GM19397 (cell line): ENCODE measurements at regions not wholly inside any gene's neighbourhood (a gene's known extent, or its start where the extent isn't known, plus 50 kb on each side); places are given as distances from the start of the nearest gene placed in this dataset.
"Not testable (repeated sequence)": the region's sequence is repeated elsewhere in the genome, so short reads cannot be mapped to it uniquely, and the experiment has no call there.

ENCODE experiments used
- ATAC-seq: cut with Tn5 transposase; IDR thresholded peaks from one replicate; pipeline ENCODE4 v1.9.1; 2021; ENCODE audit warnings: mild to moderate bottlenecking, moderate library complexity; ENCODE audit not compliant: unreplicated experiment

DNA sequence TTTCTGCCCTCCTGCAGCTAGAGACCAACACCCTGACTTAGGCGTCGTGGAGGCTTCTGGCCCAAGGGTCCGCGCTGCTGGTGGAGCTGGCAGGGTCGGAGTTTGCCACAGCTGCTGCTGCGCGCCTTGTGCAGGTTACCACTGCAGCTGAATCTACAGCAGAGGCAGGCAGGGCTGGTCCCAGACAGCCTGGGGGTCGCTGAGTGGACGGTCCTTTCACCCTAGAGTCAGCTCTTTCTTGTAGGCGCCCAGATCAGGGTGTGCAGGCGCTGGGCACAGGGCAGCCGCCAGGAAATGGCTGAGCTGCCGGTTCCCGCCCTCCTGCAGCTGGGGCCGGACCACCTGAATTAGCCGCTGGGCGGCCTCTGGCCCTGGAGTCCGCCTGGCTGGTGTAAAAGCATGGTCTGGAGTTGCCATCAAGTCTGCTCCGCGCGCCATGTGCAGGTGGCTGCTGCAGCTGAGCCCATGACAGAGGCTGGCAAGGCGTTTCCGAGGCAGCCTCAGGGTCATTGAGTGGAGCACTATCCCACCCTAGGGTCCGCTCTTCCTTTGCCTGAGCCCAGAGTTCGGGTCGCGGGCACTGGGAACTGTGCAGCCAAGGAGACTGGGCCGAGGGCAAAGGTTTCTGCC lies 144.3 kb downstream of the CCDC74A start:
- ATAC-seq = not testable (repeated sequence)

DNA sequence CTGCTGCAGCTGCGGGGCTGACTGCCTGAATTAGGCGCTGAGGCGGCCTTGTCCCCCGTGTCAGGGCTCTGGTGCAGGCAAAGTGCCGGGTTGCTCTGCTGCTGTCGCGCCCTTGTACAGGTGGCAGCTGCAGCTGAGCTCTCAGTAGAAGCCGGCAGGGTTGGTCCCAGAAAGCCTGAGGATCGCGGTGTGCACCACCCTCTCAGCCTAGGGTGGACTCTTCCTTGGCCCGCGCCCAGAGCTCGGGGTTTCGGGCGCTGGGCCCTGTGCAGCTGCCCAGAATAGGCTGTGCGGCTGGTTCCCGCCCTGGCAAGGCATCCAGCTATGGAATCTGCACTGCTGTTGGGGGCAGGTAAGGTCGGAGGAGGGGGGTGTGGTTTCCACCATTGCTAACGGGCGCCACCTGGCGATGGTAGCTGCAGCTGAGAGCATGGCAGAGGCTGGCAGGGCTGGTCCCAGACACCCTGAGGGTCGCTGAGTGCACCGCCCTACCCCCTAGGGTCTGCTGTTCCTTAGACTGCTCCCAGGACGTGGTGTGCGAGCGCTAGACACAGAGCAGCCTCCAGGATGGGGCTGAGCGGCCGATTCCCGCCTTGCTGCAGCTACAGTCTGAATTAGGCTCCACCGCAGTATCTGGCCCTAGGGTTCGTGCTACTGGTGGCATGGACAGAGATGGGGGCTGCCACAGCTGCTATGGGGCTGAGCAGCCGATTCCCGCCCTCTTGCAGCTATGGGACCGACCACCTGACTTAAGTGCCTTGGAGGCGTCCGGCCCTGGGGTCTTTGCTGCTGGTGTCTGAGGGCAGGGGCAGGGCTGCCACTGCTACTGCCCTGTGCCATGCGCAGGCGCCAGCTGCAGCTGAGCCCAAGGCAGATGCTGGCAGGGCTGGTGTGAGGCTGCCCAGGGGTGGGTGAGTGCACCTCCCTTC lies 145.0 kb downstream of the CCDC74A start:
- ATAC-seq = peak; percentile 90

GRCh38 chr2:131673400-131674173 lies 145.9 kb downstream of the CCDC74A start:
- peak; percentile 87 for ATAC-seq

DNA sequence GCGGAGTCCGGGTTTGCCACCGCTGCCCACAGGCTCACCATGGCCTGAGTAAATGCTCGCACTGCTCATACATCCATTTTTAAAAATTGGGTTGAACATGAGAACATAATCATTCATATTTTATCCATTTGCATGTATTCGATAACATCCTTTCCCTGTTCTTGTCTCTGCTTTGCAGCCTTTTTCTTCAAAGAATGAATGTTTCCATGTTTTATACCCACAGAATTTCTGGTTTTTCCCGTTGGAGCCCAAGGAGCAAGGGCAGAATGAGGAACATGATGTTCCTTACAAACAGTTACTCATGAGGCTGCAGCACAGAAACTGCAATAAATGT lies 146.5 kb downstream of the CCDC74A start:
- no peak for ATAC-seq

- peak; percentile 23 for ATAC-seq
These were observed 154.0 kb downstream of the CCDC74A start for GRCh38 chr2:131681611-131682121.

- peak; percentile 99 for ATAC-seq
These were observed 154.6 kb downstream of the CCDC74A start for GRCh38 chr2:131682122-131682944.

- peak; percentile 37 for ATAC-seq
These were observed 155.2 kb downstream of the CCDC74A start for GRCh38 chr2:131682945-131683330.

- ATAC-seq = not testable (repeated sequence)
These were observed 157.1 kb downstream of the CCDC74A start for GRCh38 chr2:131684631-131685316.

- not testable (repeated sequence) for ATAC-seq
These were observed 158.6 kb downstream of the CCDC74A start for GRCh38 chr2:131686164-131686893.

- not testable (repeated sequence) for ATAC-seq
These were observed 159.2 kb downstream of the CCDC74A start for GRCh38 chr2:131686894-131687238.

DNA sequence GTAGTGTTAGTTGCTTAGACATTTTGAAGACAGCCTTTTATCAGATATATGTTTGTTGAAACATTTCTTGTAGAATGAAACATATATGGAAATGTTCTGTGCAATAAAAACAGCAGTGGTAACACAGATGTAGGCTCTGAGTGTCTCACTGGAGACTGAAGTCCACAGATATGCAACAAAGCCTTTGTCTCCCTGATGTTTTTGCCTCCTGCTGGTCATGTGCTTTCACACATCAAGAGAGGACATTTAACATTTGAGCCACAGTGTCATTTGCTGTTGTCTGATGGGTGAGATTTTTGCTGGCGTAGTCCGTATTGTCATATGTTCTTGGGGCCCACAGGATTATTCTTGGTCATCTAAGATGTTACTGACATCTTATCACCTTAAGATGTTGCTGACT lies 161.4 kb downstream of the CCDC74A start:
- not testable (repeated sequence) for ATAC-seq

DNA sequence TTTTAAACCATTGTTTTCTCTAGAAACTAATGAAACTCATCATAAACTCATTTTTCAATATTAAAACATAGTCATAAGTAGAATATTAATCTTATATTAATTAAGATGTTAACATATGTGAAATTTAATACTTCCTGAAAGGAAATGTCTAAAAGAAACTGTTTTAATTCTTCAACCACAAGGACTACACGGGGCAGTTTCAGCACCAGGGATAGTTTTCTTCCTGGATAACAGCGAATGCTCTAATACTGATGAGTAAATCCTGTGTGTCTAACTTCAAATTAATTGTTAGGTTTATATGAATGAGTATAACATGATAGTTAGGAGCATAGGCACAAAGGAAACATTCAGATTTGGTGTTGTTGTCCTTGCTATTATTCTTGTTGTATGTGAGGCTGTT lies 183.6 kb downstream of the CCDC74A start:
- ATAC-seq = not testable (repeated sequence)

DNA sequence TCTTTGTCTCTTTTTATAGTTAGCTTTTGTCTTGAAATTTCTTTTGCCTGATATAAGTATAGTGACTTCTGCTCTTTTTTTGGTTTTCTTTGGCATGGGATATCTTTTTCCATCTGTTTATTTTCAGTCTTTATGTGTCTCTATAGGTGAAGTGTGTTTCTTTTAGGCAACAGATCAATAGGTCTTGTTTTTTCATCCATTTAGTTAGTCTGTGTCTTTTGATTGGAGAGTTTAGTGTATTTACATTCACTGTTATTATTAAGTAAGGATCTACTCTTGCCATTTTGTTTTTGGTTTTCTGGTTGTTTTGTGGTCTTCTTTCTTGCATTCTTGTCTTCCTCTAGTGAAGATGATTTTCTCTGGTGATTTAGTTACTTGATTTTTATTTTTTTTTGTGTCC lies 190.2 kb downstream of the CCDC74A start:
- not testable (repeated sequence) for ATAC-seq

GRCh38 chr2:131721163-131721562 lies 193.5 kb downstream of the CCDC74A start:
- ATAC-seq = not testable (repeated sequence)

DNA sequence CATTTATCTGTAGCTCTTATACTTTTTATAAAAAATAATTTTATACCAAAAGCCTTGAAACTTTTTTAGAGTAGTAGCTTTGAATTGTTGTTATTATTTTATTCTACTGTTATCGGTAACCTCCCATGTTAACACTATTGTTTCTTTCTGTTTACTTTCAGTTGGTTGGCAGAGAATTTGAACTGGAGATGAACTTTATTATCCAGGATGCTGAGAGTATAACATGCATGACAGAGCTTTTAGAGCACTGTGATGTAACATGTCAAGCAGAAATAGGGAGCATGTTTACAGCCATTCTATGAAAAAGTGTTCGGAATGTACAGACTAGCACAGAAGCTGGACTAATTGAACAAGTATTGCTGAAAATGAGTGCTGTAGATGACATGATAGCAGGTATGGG lies 194.6 kb downstream of the CCDC74A start:
- not testable (repeated sequence) for ATAC-seq

DNA sequence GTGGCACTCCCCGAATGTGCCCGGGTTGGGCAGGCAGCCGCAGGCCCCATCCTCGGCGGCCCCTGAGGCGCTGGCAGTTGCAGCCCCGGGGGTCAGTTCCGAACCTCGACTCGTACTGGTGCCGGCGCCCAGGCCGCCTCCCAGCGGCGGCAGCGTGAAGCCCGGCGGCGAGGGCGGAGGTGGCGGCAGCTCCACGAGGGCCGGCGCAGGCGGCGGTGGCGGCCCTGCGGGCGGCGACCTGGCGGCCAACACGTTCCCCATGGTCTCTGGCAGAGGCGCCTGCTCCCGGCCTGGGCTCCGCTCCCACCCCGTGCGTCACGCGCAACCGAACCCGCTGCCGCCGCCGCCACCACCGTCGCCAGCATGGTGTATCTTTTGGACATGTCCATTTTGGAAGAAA lies 196.3 kb downstream of the CCDC74A start:
- ATAC-seq = no peak

DNA sequence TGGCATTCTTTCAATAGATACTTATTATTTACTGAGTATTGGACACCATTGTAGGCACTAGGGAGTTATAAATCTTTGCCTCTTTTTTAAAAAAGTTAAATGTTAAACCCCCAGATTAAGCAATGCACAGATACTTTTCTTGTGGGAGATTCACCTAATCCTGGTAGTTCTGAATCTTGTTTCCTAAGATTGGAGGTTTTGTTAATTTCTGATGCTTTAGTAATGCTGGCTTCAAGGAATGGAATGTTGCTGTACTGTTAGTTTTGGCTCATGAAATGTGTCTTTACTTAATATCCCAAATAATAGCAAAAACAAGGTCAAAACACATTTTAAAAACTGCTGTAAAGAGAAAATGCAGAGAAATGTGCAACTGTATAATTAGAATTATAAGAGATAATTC lies 200.8 kb downstream of the CCDC74A start:
- not testable (repeated sequence) for ATAC-seq

GRCh38 chr2:131733530-131733929 lies 205.8 kb downstream of the CCDC74A start:
- not testable (repeated sequence) for ATAC-seq

DNA sequence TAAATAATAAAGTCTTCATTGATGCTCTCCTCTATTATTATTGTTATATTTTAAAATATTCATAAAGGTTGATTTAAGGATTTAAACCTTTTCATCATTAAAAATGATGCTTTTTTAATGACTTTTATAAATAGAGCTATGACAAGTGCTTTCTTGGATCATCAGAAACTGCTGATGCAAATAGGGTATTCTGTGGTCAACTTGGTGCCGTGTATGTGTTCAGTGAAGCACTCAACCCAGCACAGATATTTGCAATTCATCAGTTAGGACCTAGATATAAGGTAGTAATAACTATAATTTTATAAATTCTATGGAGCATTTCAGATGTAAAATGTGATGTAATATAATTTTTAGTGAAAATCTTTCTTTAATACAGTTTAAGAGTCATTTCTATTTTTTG lies 208.7 kb downstream of the CCDC74A start:
- peak; percentile 98 for ATAC-seq
